Muscle of leg (tissue), 3 donors: ENCODE measurements at regions not wholly inside any gene's neighbourhood (a gene's known extent, or its start where the extent isn't known, plus 50 kb on each side); places are given as distances from the start of the nearest gene placed in this dataset.

ENCODE experiments used
- DNase-seq: peaks from one replicate; pipeline ENCODE4 v3.0.0; 2013
- H3K27ac ChIP-seq: one replicate; pipeline ENCODE4 v1.5.1; 2013; ENCODE audit warnings: mild to moderate bottlenecking, low read length, control low read depth
- H3K27me3 ChIP-seq: one replicate; pipeline ENCODE4 v1.6.1; 2013; ENCODE audit warnings: low read length; ENCODE audit not compliant: control insufficient read depth, insufficient read depth
- H3K36me3 ChIP-seq: one replicate; pipeline ENCODE4 v1.6.1; 2013; ENCODE audit warnings: low read length; ENCODE audit not compliant: control insufficient read depth, insufficient read depth
- H3K4me1 ChIP-seq: one replicate; pipeline ENCODE4 v1.6.1; 2013; ENCODE audit warnings: low read length; ENCODE audit not compliant: control insufficient read depth, insufficient read depth
- H3K4me3 ChIP-seq: one replicate; pipeline ENCODE4 v1.5.1; 2013; ENCODE audit warnings: low read length, control low read depth
- H3K9me3 ChIP-seq: replicated peaks from 2 replicates; pipeline ENCODE4 v1.6.1; 2013; ENCODE audit warnings: low read depth, low read length; ENCODE audit not compliant: control insufficient read depth
- WGBS: methylation state at CpG from one replicate; pipeline ENCODE4 v1.1.5; 2013; ENCODE audit warnings: missing lambda C conversion rate; ENCODE audit not compliant: insufficient coverage; 5-methylcytosine and 5-hydroxymethylcytosine counted together

DNA sequence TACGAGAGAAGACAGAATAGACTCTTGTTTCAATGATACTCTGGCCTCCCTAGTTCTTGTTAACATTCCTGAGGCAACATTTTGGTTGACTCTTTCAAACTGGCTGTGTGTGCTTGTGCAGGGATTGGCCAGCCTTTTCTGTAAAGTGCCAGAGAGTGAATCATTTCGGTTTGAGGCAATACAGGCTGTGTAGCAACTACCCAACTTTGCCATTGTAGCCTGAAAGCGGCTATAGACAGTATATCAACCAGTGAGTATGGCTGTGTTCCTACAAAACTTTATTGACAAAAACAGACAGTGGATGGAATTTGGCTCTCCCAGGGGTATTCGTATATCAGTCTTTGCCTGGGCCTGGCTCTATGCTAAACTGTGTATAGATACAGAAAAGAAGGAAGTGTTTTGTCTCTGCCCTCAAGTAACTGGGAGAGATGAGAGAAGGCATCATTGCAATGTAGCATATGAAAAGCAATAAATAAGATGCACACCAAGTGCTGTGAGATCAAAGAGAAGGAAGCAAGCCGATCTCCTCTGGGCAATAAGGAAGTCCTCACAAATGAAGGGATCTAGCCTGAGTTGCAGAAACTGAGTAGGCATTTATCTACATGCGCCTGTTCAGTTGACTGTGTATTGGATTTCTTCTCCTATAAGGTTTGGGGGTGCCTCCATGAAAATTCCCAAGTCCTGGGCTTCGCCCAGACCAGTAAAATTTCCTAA, 568.0 kb upstream of the KLF4 start:
- peaks cover 23% of the 10 kb centered on the region for H3K4me1 ChIP-seq

DNA sequence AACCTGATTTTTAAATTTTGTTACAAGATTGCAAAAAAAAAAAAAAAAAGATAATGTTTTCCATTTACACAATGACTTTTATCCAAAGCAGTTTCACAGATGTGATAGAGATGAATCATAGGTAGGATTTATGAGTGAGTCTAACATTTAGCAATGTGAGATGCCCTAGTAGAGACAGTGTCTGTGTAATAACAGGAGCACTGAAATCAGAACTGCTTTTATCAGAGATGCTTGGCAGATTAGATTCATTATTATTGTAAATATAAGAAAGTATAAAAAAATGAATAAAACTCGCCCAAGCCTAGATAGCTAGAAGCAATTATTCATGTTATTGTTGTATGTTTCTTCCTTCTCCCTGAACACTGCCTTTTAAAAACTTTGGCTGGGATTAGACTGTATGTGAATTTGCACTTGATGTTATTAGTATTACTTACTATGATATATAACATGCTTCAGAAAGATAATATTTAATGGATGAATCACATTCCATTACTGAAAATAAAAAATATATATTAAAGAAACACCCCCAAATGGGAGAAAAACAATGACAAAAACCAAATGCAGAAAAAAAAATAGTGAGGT, 567.3 kb upstream of the KLF4 start:
- no peak overlapping the region for H3K4me3 ChIP-seq
- no peaks in the 10 kb centered on the region for H3K36me3 ChIP-seq
- H3K9me3 ChIP-seq = no peaks in the 10 kb centered on the region
- no CpG with 5 or more reads among the region's 1 CpG for WGBS
- peaks cover 28% of the 10 kb centered on the region for H3K4me1 ChIP-seq
- no peaks in the 10 kb centered on the region for H3K27me3 ChIP-seq
- no peak overlapping the region for H3K27ac ChIP-seq
- peak; percentile 40 for DNase-seq

More for the DNA sequence above, 568.0 kb upstream of the KLF4 start:
- no peaks in the 10 kb centered on the region for H3K9me3 ChIP-seq
- no peak overlapping the region for H3K4me3 ChIP-seq
- DNase-seq = peak; percentile 59
- no peaks in the 10 kb centered on the region for H3K27me3 ChIP-seq
- H3K36me3 ChIP-seq = no peaks in the 10 kb centered on the region
- no peak overlapping the region for H3K27ac ChIP-seq
- 40% methylated on average over 3 of the region's 7 CpGs for WGBS

DNA sequence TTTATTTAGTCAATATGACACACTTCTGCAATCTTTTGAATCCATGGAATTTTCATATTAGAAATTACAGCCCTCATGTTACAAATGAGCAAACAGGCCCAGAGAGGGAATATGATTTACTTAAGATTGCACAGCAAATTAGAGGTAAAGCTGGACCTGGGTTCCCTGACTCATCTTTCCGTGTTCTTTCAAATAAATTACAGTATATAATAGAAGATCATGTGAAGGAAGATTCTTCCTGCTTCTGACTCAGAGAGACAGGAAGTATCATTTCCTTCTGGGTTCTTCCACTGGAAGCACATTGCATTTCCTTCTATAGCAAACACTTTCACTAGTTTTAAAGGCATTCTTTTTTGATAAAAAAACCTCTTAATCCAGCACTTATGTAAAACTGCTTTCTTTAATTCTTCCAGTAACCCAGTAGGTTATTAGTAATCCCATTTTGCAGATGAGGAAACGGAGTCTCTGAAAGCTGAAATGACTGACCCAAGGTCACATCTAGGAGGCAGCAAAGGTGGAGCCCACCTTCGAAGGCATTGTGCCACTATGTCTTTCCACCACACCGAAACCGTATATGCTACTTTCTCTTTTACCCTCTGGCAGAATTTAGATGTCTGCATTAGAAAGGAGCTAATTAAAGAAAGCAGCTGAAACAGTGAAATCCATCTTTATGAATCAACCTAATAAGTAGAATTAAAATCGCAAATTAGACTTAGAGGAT, 566.7 kb upstream of the KLF4 start:
- no peaks in the 10 kb centered on the region for H3K9me3 ChIP-seq
- no CpG with 5 or more reads among the region's 6 CpGs for WGBS
- H3K27me3 ChIP-seq = no peaks in the 10 kb centered on the region
- peaks cover 31% of the 10 kb centered on the region for H3K4me1 ChIP-seq
- DNase-seq = peak; percentile 43
- no peak overlapping the region for H3K27ac ChIP-seq
- no peak overlapping the region for H3K4me3 ChIP-seq
- no peaks in the 10 kb centered on the region for H3K36me3 ChIP-seq

DNA sequence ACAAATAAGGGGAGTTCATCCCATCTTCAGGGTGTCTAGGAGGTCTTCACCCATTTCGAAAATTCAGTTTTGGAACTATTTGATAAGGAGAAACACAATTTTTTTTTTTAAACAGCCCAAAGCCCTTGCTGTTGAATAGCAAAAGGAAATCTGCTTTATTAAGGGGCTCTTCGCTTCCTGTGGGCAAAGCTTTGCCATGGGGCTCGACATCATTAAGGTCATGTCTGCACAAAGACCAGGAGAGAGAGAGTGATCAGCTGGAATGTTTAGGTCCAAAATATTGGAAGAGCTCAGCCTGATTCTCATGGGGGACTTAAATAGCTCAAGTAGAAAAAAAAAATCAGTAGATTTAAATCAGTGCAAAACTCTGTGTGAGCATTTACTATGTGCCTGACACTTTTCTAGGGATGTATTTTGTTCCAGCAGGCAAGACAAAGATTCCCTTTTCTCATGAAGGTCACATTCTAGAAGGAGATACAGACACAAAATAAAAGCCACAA, 564.6 kb upstream of the KLF4 start:
- H3K27me3 ChIP-seq = no peaks in the 10 kb centered on the region
- WGBS = 66% methylated on average over 2 of the region's 3 CpGs
- DNase-seq = peak; percentile 68
- peak overlapping the region; percentile 59 for H3K27ac ChIP-seq
- no peaks in the 10 kb centered on the region for H3K36me3 ChIP-seq
- peaks cover 31% of the 10 kb centered on the region for H3K4me1 ChIP-seq
- H3K9me3 ChIP-seq = no peaks in the 10 kb centered on the region
- H3K4me3 ChIP-seq = no peak overlapping the region

DNA sequence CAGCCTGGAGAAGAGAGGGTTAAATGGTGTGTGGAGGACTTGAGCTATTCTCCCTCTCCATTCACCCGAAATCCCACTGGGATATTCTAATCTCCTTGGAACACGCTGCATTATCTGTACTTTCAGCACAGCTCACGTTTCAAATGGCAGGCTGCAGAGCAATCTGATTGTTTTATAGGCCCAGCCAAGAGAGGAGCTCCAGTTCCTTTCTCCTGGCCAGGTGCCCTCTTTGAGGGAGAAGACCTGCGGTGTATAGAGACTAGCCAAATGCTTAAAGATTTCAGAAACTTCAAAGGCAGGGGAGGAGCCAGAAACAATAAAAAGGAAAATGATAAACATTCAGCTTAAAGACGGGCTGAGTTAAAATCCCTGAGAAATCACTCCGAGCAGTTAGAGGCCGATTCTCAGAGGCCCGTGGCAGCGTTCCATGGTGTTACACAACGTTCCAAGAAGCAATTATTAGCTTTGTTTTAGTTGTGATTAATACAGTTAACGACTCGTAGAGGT, 564.0 kb upstream of the KLF4 start:
- H3K4me3 ChIP-seq = no peak overlapping the region
- peaks cover 31% of the 10 kb centered on the region for H3K4me1 ChIP-seq
- H3K36me3 ChIP-seq = no peaks in the 10 kb centered on the region
- no peaks in the 10 kb centered on the region for H3K27me3 ChIP-seq
- H3K27ac ChIP-seq = peak overlapping the region; percentile 59
- peak; percentile 90 for DNase-seq
- H3K9me3 ChIP-seq = no peaks in the 10 kb centered on the region
- 13% methylated on average over 8 of the region's 12 CpGs for WGBS

DNA sequence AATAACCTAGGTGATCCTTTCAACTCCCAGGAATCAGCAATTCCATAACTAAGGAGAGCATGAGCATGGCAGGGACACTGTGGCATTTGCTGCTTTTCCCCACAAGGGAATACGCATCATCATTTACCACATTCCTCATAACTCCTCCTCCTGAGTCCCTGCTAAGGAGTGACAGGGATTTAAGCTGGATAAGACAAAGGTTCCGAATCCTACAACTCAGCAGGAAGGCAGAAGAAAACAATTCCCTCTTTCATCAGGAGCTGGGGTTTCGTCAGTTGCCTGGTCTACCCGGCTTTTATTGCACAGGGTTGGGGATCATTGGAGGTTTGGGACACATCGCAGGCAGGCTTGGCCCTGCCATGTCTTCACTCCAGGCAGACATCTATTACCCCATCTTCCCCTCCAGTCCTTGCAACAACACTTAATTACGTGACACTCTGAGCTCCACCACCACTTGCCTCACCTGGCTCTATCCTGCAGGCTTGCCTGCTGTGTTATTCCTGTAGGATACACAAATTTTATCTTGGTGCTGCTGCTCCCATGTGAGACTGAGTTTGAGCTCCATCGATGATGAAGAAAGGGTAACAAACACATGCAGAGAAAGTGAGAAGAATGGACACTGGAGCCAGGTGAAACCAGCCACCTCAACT, 563.0 kb upstream of the KLF4 start:
- Histone ChIP-seq H3K27ac (no peak overlapping the region), H3K27me3 (no peaks in the 10 kb centered on the region), H3K4me1 (peaks cover 33% of the 10 kb centered on the region), H3K9me3 (no peaks in the 10 kb centered on the region), H3K4me3 (no peak overlapping the region), H3K36me3 (no peaks in the 10 kb centered on the region)
- no peak for DNase-seq
- WGBS = 90% methylated on average over 2 of the region's 7 CpGs

DNA sequence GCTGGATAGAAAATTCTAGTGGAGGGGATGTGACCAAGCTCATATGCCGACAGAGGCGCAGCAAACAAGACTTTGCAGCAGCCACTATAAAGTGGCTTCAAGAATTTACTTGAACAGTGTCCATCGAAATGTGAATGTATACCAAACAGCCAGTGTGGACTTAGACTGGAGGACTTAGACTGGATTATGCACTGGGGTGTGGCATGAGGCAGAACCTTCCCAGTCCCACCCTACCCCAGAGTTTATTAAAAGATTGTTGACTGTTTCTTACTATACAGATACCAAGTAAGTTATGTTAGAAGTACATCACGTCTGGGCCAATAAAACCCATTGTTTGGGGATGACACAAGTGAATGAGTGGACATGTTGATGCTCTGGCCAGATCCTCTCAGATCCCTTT, 561.3 kb upstream of the KLF4 start:
- WGBS = 88% methylated on average over 2 of the region's 4 CpGs
- Histone ChIP-seq H3K27me3 (no peaks in the 10 kb centered on the region), H3K27ac (no peak overlapping the region), H3K4me1 (peaks cover 33% of the 10 kb centered on the region), H3K9me3 (no peaks in the 10 kb centered on the region), H3K4me3 (no peak overlapping the region), H3K36me3 (no peaks in the 10 kb centered on the region)
- no peak for DNase-seq

DNA sequence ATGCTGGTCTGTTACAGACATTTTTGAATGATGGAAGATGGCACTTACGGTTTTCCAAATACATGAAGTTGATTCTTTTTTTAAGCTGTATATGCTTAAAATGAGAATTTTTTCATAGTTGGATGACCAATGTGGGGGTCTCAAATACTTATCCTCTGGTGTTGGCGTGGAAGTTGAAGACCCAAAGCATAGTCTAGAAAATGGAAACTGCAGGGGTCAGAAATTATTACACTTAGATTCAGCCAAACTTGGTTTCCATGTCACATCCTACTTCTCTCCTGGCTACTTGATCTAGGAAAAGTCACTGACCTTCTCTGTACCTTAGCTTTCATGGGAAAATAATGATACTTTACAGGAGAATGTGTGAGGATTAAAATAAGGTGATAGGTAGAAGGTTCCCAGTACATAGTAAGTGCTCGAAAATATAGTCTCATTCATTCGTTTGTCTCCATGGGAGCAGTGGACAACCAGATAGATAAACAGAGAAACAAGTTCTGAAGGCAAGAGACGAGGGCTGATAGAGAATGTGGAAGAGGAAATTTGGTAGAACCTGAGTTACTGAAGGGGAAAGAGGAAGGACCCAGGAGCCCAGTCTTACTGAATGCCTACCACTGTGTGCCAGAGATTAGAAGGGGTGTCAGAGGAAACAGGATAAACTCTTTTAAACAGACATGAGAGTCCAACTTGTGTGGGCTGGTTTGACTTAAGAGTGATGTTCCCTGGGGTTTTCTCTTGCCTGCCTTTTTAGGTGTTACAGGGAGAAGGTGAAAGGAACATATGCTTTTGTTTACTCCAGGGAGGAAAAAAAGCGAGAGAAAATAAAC, 560.3 kb upstream of the KLF4 start:
- no peak overlapping the region for H3K27ac ChIP-seq
- no peaks in the 10 kb centered on the region for H3K27me3 ChIP-seq
- H3K4me3 ChIP-seq = no peak overlapping the region
- no peak for DNase-seq
- no peaks in the 10 kb centered on the region for H3K36me3 ChIP-seq
- H3K9me3 ChIP-seq = no peaks in the 10 kb centered on the region
- H3K4me1 ChIP-seq = peaks cover 30% of the 10 kb centered on the region
- WGBS = 78% methylated on average over 5 of the region's 6 CpGs

DNA sequence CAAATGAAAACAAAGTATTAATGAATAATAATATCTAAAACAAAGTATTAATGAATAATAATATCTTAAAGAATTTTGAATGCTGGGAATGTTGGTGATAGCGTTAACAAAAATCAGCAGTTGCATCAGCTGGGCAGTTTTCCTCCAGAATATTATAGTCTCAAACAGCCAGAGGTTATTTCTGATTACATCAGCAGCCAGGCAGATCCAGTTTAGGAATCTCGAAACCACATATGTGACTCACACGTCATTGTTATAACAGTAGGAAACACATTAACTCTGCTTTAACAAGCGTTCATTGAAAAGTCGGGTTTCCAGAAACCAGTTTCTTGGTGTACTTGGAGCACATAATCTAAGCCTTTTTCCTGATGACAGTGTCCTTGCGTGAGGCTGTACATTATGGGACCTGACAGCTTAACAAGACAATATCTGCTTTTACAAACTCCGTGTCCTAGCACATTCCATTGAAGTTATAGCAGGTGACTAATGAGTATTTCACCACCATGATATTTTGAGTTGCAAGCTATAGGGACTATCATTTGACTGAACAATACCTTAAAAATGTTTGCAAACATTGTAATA, 559.5 kb upstream of the KLF4 start:
- Histone ChIP-seq H3K4me1 (peaks cover 25% of the 10 kb centered on the region), H3K9me3 (peaks cover under 1% of the 10 kb centered on the region), H3K36me3 (no peaks in the 10 kb centered on the region), H3K4me3 (no peak overlapping the region), H3K27me3 (no peaks in the 10 kb centered on the region), H3K27ac (no peak overlapping the region)
- peak; percentile 87 for DNase-seq
- WGBS = 15% methylated on average over 4 of the region's 7 CpGs
